Forelimb muscle (tissue), 1 donor: ENCODE measurements at regions not wholly inside any gene's neighbourhood (a gene's known extent, or its start where the extent isn't known, plus 50 kb on each side); places are given as distances from the start of the nearest gene placed in this dataset.
A peak's percentile ranks its signal among the peaks of the same experiment; 100 is the strongest.
"Not testable (repeated sequence)": the region's sequence is repeated elsewhere in the genome, so short reads cannot be mapped to it uniquely, and the experiment has no call there.

ENCODE experiments used
- DNase-seq: peaks from one replicate; pipeline ENCODE4 v3.0.0-alpha.2; 2013; ENCODE audit warnings: low read depth

- no peak for DNase-seq
These were observed 448.0 kb downstream of the KCNT2 start for GRCh38 chr1:196160066-196160795.

- no peak for DNase-seq
These were observed 452.7 kb downstream of the KCNT2 start for GRCh38 chr1:196155586-196155985.

GRCh38 chr1:196152975-196153374 is 455.3 kb downstream of the KCNT2 start:
- DNase-seq, result no peak

- no peak for DNase-seq
These were observed 456.2 kb downstream of the KCNT2 start for GRCh38 chr1:196152086-196152485.

- peak; percentile 20 for DNase-seq
These were observed 459.8 kb downstream of the KCNT2 start for GRCh38 chr1:196148367-196148970.

- no peak for DNase-seq
These were observed 460.7 kb downstream of the KCNT2 start for GRCh38 chr1:196147530-196147929.

- not testable (repeated sequence) for DNase-seq
These were observed 463.1 kb downstream of the KCNT2 start for GRCh38 chr1:196145151-196145550.

GRCh38 chr1:196144588-196144987 is 463.7 kb downstream of the KCNT2 start:
- no peak for DNase-seq

- DNase-seq, result no peak
These were observed 464.5 kb downstream of the KCNT2 start for GRCh38 chr1:196143602-196144342.

- no peak for DNase-seq
These were observed 466.1 kb downstream of the KCNT2 start for GRCh38 chr1:196142111-196142640.

GRCh38 chr1:196136396-196136795 is 471.8 kb downstream of the KCNT2 start:
- DNase-seq, result no peak

GRCh38 chr1:196131691-196132090 is 476.5 kb downstream of the KCNT2 start:
- no peak for DNase-seq

- DNase-seq, result no peak
These were observed 479.4 kb downstream of the KCNT2 start for GRCh38 chr1:196128835-196129234.

- DNase-seq, result no peak
These were observed 487.1 kb downstream of the KCNT2 start for GRCh38 chr1:196121181-196121580.

GRCh38 chr1:196115646-196116045 is 492.6 kb downstream of the KCNT2 start:
- DNase-seq, result no peak

- DNase-seq, result no peak
These were observed 494.0 kb downstream of the KCNT2 start for GRCh38 chr1:196114193-196114592.

GRCh38 chr1:196108990-196109389 is 499.2 kb downstream of the KCNT2 start:
- not testable (repeated sequence) for DNase-seq

- DNase-seq, result no peak
These were observed 502.3 kb downstream of the KCNT2 start for GRCh38 chr1:196105901-196106300.

GRCh38 chr1:196102826-196103225 is 505.4 kb downstream of the KCNT2 start:
- no peak for DNase-seq

GRCh38 chr1:196098000-196098399 is 510.2 kb downstream of the KCNT2 start:
- no peak for DNase-seq

GRCh38 chr1:196094821-196095220 is 513.4 kb downstream of the KCNT2 start:
- DNase-seq, result no peak

- no peak for DNase-seq
These were observed 516.7 kb downstream of the KCNT2 start for GRCh38 chr1:196091397-196092135.
